A172 (cell line): ENCODE measurements at regions not wholly inside any gene's neighbourhood (a gene's known extent, or its start where the extent isn't known, plus 50 kb on each side); places are given as distances from the start of the nearest gene placed in this dataset.

Source experiments
- DNase-seq: peaks from one replicate; pipeline ENCODE4 v3.0.0-alpha.2; 2015; ENCODE audit warnings: low spot score

DNA sequence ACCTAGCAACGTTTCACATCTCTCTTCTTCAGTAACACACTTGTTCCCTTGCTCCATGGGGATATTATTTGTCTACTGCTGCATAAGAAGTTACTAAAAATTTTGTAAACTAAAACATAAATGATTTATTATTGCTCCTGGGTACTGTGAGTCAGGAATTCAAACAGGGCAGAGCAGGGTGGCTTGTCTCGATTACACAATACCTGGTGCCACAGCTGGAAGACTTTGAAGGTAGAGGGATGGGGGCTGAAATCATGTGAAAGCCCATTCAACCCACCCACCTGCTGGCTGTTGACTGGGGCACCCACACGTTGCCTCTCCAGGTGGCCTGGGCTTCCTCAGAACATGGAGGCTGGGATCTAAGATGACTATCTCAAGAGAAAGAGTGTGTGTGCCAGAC is 213.2 kb downstream of the ESM1 start:
- DNase-seq = no peak

GRCh38 chr5:54769746-54770145 is 215.6 kb downstream of the ESM1 start:
- no peak for DNase-seq

- no peak for DNase-seq
Measured at GRCh38 chr5:54769072-54769471, 216.3 kb downstream of the ESM1 start.

DNA sequence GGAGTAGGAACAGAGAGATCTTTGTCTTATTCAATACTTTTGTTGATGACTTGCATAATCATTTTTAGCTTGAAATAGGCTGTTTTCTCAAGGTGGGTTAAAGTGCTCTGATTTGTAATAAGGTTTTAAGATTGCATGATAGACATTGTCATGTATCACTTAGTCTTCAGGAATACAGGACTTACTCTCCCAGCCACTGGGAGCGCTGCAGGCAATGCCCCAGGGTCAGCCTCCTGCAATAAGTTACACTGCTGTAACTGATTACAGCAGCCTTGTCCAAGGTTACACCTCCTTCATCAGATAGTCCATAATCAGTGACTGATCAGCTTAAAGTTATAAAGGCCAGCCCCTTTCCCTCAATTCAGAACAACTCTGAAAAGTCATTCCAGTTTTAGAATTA is 218.6 kb downstream of the ESM1 start:
- no peak for DNase-seq

- DNase-seq = no peak
Measured at GRCh38 chr5:54765165-54766028, 220.0 kb downstream of the ESM1 start.

- DNase-seq = no peak
Measured at GRCh38 chr5:54764102-54765090, 221.0 kb downstream of the ESM1 start.

DNA sequence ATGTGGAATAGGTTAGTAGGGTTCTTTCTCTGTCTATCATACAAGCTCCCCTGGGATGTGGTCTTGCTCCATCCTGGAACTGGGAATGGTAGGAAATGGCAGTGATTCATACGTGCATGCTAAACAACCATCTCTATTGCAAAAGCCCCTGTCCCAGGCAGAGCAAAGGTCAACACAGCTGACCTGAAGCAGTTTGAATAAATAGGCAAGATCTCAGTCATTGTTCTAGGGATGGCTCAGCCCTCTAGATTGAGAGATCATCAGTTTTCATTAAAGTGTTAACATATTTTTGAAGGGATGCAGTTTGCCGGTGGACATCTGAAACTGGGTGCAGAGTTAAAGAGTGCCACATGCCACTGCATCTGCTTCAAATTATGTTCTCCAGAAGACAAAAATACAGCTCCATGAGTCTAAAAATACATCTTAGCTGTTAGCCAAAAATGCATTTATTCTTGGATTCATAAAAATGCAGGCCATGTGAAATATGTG is 224.1 kb downstream of the ESM1 start:
- no peak for DNase-seq

DNA sequence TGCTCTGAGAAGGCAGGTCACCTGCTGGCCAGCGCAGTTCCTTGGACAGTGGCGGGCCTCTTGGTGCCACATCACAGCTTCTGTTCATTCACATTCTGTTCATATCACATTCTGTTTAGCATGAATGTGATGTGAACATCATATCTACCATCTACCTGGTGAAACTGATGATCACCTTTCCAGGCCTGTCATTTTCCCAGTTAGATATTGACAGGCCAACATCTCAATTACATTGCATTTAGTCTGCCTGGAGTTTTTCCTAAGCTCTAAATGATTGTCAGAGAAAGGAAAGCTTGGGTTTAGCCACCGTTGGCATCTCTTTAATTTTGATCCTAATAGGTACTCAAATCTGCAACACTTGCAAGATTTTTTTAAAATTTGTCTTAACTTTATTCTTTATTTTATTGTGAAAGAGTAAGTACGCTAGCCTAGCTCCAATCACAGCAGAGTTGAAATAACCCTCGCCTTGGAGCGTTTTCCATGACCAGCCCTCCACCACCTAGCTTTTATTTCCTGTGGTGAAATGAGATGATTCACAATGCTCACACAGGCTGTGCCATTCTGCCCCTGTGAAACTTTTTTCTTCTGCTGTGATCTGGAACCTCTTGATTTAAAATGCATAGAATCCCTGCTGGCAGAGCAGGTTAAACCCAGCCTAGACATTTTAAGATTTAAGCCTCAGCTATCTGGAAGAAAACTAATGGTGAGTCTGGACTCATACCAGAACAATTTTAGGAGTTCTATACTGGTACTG is 225.0 kb downstream of the ESM1 start:
- DNase-seq = peak; percentile 28

DNA sequence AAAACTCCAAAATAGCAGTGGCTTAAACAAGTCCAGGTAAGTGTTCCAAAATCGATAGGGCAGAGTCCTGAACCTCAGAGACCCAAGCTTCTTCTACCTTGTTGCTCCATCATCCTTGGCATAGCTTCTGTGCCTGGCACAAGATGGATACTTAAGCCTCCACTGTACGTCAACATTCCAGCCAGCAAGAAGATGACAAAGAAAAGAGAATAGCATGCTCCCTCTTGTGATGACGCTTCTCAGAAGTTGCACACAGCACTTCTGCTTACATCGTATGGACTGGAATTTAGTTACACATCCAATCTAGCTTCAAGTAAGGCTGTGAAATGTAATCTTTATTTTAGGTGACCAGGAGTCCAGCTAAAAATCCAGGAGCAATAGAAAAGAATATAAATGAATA is 227.4 kb downstream of the ESM1 start:
- DNase-seq = no peak

DNA sequence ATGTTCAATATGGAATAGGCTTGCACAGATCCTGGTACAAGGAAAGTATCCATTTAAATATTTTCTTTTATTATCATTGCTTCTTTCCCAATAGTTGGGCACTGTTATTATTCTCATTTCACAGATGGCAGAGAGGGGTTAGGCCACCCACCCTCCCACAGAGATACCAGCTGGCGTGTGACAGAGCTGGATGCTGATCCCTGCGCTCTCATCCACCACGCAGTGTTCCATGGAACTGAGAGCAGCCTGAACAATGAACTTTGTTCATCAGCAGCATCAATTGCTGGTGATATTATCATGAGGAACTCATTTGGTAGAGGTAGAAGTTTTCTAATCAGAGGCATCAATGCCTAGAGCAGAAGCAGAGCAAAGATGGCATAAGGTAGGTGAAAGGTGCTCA is 227.9 kb downstream of the ESM1 start:
- no peak for DNase-seq

- DNase-seq = no peak
Measured at GRCh38 chr5:54756796-54757402, 228.5 kb downstream of the ESM1 start.

- DNase-seq = no peak
Measured at GRCh38 chr5:54756301-54756700, 229.1 kb downstream of the ESM1 start.

DNA sequence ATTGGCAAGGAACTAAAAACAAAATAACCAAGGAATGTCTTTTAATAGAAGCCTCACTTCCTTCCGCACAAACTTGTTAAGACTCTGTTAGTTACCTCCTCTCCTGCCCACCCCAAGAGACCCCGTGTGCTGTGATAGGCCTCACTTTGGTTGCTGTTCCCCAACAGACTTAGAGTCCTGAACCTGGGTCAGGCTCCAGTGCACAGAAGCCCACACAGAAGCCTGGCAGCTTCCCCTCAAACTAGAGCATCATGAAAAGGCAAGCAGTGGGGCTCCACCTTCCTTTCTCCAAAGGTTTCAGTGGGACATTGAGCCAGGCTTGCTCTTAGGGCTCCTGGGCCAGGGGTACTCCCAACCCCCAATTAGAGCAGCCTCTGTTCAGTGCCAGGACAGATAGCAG is 230.5 kb downstream of the ESM1 start:
- DNase-seq = no peak

GRCh38 chr5:54754420-54754819 is 231.0 kb downstream of the ESM1 start:
- DNase-seq = no peak

DNA sequence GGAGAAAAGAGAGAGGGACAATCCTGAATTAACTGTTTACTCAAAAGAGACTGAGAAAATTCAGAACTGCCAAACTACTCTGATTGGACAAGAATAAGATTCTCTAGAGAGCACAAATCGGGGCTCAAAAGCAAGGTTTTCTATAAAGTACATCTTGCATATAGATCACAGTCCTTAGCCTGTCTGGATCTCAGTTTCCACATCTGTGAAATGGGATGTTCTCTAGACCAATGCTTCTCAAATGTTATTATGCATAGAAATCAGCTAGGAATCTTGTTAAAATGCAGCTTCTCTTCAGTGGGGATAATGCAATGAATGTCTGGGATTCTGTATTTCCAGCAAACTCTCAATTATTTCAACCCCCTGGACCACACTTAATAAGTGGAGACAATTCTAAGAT is 231.6 kb downstream of the ESM1 start:
- no peak for DNase-seq

DNA sequence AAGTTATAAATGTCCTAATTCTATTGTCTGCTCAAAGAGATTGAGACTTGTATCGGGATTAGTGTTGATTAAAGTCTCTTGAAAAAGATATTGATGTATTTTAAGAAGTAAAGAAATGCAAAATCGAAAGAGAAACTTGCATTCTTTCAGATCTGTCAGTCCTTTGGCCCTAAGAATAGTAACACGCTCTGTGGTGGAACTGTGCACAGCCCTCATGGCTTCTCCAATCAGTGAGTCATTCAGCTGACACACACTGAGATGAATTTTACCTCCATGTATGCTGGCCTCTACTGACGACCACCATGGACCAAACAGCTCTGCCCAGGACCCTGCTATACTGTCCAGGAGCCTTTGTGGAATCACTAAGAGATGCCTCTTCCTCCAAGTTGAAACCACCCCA is 232.4 kb downstream of the ESM1 start:
- DNase-seq = peak; percentile 18

- DNase-seq = no peak
Measured at GRCh38 chr5:54748527-54748926, 231.0 kb downstream of the SNX18 start.

GRCh38 chr5:54746777-54747398 is 229.3 kb downstream of the SNX18 start:
- no peak for DNase-seq

DNA sequence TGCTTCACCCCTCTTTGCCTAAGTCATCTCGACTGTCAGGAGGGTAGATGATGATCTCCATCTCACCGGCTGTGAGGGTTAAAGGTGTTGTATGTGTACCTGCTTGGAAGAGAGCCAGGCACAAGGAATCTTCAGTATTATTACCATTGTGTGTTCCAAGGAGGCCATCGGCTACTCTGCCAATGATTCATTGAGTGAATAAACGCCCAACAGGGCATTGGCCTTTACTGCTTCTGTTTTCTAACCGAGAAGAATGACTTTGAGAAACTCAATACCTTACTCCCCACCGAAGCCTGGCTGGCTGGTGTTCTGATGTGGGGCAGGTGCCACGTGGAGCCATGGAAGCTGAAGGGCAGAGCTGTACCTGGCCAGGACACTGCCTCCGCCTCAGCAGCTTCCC is 228.8 kb downstream of the SNX18 start:
- DNase-seq = no peak

DNA sequence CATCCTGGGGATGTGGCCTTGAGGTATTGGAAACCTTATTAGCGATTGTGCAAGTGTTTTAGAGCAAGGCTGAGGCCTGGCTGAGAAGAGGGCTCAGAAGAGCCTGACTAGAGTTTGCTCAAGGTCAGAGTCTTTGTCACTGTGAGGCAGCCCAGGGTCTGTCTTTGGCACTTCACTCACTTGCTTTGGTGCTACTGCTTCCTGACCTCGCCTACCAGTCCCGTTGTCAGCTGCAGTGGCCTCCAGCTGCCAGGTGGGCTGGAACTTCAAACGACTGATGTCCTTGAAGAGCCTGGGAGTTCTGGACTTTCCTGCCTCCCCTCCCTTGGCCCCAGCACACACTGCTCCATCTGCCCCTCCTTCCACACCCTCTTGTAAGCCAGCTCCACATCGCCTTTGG is 228.0 kb downstream of the SNX18 start:
- DNase-seq = no peak
